GM18867 (cell line): ENCODE measurements at regions not wholly inside any gene's neighbourhood (a gene's known extent, or its start where the extent isn't known, plus 50 kb on each side); places are given as distances from the start of the nearest gene placed in this dataset.
"Not testable (repeated sequence)": the region's sequence is repeated elsewhere in the genome, so short reads cannot be mapped to it uniquely, and the experiment has no call there.

Source experiments
- ATAC-seq: cut with Tn5 transposase; IDR thresholded peaks from one replicate; pipeline ENCODE4 v1.9.1; 2021; ENCODE audit warnings: mild to moderate bottlenecking, moderate library complexity; ENCODE audit not compliant: unreplicated experiment

GRCh38 chr9:3773362-3774060, 247.7 kb upstream of the RFX3 start:
- ATAC-seq = no peak

GRCh38 chr9:3769646-3770045, 243.8 kb upstream of the RFX3 start:
- no peak for ATAC-seq

DNA sequence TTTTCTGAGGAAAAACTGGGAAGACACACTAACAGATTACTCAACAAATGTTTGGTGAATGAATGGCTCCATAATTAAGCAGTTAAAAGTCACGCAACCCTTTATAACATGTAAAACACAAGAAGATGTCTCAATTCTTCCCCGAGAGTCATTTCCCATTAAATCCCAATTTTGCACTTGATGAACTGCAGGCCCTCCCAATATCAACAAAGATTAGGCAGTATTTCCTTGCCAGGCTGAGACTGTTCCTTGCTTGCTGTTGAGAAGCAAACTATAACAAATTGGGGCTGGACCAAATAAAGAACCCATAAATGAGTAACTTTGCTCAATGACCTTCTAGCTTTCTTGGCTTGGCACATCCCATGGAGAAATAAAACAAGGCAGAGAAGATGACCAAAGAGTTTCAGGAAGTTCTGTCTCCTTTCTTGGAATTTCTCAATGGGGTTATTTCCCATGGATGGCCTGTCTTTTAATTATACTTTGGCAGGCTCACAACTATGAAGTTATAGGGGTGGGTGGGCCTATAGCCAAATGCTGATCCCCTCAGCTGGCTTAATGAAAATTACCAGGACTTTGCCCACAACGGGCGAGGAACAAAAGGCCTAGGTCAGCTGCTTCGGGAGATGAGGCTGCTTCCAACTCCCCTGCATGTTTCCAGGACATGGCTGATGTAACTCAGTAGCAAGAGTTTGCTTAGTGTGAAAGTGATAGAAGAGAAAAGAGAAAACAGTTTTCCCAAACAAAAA, 243.1 kb upstream of the RFX3 start:
- ATAC-seq = no peak

- no peak for ATAC-seq
These were observed 242.5 kb upstream of the RFX3 start for GRCh38 chr9:3768286-3768685.

- no peak for ATAC-seq
These were observed 236.3 kb upstream of the RFX3 start for GRCh38 chr9:3762076-3762475.

DNA sequence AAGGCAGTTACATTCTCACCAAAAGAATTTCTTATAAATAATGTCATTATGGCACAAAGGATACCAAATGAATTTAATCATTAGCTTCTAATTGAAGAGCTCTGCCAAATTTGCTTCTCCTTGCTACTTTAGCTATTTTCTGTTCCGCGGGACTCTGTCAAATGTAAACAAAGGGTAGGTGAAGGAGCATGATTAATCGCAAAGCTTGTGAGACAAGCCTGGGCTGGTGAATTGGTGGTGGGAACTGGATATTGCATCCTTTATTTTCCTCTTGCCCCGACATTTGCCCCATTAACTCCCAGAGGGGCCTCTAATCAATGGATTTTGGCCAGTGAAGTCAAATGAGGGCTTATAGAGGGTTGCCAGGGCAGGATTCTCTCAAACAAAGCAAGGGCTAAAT, 234.2 kb upstream of the RFX3 start:
- no peak for ATAC-seq

- no peak for ATAC-seq
These were observed 233.2 kb upstream of the RFX3 start for GRCh38 chr9:3758816-3759576.

DNA sequence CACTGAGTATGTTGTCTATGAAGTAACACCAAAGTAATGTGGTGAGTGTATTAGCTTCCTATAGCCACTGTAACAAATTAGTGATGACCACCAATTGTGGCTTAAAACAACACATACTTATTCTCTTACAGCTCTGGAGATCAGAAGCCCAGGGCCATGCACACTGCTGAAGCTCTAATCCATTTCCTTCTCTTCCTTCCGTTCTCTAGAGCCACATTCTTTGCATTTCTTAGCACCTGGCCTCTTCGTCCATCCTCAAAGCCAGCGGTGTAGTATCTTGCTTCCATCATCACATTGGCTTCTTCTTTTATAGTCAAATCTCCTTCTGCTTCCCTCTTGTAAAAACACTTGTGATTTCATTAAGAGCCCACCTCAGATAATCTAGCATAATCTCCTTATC, 230.3 kb upstream of the RFX3 start:
- ATAC-seq = no peak

- ATAC-seq = no peak
These were observed 225.4 kb upstream of the RFX3 start for GRCh38 chr9:3751125-3751758.

DNA sequence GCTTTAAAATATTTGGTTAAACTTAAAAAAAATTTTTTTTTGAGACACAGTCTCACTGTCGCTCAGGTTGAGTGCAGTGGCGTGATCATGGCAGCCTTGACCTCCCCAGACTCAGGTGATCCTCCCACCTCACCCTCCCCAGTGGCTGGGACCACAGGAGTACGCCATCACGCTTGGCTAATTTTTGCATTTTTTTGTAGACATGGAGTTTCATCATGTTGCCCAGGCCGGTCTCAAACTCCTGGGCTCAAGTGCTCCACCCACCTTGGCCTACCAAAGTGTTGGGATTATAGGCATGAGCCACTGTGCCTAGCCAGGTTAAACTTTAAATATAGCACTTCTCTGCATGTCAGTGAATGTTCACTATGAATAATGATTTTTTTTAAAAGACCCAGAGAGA, 224.5 kb upstream of the RFX3 start:
- ATAC-seq = no peak

DNA sequence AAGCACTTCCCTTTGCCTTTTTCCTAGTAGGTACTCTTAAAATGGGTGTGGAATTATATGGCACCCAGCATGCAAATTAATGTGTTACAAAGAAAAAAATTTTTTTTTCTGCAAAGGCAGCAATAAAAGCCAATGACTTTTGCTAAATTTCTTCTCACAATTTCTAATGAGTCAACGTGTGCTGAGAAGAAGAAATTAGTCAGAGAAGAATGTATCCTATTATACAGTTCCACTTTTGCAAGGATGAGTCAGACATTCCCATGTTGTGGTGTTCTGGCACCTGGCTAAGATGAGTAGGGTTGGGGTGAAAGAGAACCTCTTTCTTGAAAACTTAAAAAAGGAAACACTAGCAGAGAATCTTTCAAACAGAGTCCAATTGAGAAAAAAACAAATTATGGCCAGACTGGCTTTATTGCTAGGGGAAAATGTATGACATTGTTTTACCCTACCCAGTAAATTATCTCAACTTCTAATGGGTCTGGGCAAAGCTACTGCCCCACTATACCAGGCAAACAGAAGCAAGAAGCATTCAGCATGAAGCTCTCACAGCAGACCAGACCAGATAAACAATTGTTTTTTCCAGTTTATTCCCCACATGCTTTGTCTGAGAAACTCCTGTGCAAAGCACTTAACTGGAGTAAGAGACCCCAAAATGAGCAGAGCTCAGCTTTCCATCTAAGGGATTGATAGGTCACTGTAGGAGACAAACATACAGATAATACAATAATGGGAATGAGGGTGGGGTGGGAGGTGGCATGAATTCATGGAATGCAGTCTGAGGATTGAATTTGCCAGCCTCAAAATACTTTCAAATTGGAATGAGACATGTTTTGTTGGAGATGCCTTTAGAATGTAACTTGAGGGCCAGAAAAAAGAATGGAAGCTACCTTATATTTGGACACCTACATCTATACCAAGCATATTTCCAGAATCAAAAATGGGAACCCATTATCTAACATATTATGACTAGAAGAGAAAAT, 220.8 kb upstream of the RFX3 start:
- ATAC-seq = no peak

DNA sequence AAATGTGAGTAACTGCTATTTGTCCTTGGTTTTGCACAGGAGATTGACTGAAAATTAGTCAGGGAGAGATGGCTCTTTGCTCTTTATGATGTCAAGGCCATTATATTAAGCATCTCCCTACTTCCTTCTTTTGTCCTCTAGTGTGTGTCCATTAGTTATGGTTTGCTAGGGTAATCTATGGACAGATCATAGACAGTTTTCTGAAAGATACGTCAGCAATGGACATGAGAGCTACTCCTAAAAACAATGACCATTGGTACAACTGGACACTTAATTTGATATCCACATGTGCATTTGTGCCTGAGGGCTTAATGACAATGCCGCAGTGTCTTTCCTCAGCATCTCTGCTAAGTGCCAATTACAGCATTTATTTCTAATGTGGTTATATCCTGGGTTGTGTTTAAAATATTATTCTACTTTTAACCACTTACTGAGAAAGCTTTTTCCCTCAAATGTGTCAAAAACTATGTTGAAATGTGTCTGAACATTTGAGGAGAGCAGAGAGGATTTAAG, 218.2 kb upstream of the RFX3 start:
- no peak for ATAC-seq

- no peak for ATAC-seq
These were observed 216.8 kb upstream of the RFX3 start for GRCh38 chr9:3742586-3742985.

DNA sequence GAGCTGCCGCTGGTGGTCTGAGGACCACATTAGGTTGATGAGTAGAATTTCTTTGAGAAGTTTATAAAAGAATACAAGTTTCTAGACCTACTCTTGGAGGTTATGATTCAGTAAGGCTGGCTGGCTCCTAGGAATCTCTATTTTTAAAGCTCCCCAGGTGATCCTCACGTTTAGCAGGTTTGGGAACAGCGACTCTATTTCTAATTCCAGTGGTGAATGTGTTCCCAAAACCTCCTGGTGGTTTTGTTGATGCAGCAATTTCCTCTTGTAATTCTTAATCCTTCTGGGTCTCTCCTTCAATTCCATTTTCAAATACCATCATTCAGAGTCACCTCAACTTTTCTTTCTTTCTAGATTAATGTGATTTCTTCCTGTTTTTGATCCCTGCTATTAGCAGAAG, 215.9 kb upstream of the RFX3 start:
- ATAC-seq = no peak

- no peak for ATAC-seq
These were observed 215.1 kb upstream of the RFX3 start for GRCh38 chr9:3740690-3741419.

- no peak for ATAC-seq
These were observed 210.4 kb upstream of the RFX3 start for GRCh38 chr9:3736161-3736560.

DNA sequence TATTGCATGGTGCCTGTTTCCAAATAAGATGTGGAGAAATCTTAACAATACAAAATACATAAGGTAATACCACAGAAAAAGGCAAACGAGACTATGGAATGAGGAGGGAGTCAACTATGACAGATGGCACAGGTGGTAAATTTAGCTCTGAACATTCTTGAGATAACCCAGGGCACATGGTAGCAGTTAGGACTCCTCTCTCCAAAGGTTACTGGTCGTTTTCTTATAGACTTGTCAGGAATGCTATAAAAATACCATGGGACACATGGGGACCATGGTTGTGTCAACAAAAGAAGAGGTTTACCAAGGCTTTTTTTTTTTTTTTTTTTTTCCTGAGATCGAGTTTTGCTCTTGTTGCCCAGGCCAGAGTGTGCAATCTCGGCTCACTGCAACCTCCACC, 209.4 kb upstream of the RFX3 start:
- ATAC-seq = no peak

GRCh38 chr9:3733527-3734262, 207.9 kb upstream of the RFX3 start:
- ATAC-seq = not testable (repeated sequence)

- ATAC-seq = no peak
These were observed 207.2 kb upstream of the RFX3 start for GRCh38 chr9:3733039-3733408.
